ENCODE measurements at regions not wholly inside any gene's neighbourhood (a gene's known extent, or its start where the extent isn't known, plus 50 kb on each side); places are given as distances from the start of the nearest gene placed in this dataset.

- Mint-ChIP-seq H3K9me3 (ENCODE audit: unreplicated experiment) (peaks cover 5% of the 10 kb centered on the region), H3K4me3 (ENCODE audit: unreplicated experiment) (no peak overlapping the region), H3K36me3 (ENCODE audit: insufficient read depth, unreplicated experiment) (no peaks in the 10 kb centered on the region), H3K27me3 (ENCODE audit: insufficient read depth, unreplicated experiment) (no peaks in the 10 kb centered on the region), H3K4me1 (ENCODE audit: insufficient read depth, unreplicated experiment) (no peaks in the 10 kb centered on the region), H3K27ac (ENCODE audit: low read depth, unreplicated experiment) (no peak overlapping the region)
- POLR2A ChIA-PET: no interaction called here
- no TSS peak for BruUV-seq (replicated peaks)
- CTCF ChIA-PET: no interaction called here
- TF ChIP-seq CTCF (IDR thresholded peaks at IDR 0.05; ENCODE audit: unreplicated experiment): no peak
- DNase-seq (ENCODE audit: unreplicated experiment): no peak
- intact Hi-C loops (cut with micrococcal nuclease): no loop called here
Observed at GRCh38 chr10:1829712-1830111, 92.4 kb upstream of the ADARB2 start.

GRCh38 chr10:1824928-1825327 lies 87.6 kb upstream of the ADARB2 start:
- no peaks in the 10 kb centered on the region for H3K36me3 Mint-ChIP-seq (ENCODE audit: insufficient read depth, unreplicated experiment)
- no peak overlapping the region for H3K4me3 Mint-ChIP-seq (ENCODE audit: unreplicated experiment)
- no peaks in the 10 kb centered on the region for H3K4me1 Mint-ChIP-seq (ENCODE audit: insufficient read depth, unreplicated experiment)
- POLR2A ChIA-PET: no interaction called here
- no peak for TF ChIP-seq CTCF (IDR thresholded peaks at IDR 0.05; ENCODE audit: unreplicated experiment)
- BruUV-seq (replicated peaks): no TSS peak
- no peaks in the 10 kb centered on the region for H3K27me3 Mint-ChIP-seq (ENCODE audit: insufficient read depth, unreplicated experiment)
- no peak overlapping the region for H3K27ac Mint-ChIP-seq (ENCODE audit: low read depth, unreplicated experiment)
- CTCF ChIA-PET: interaction anchor here (0.7 kb wide), 1 partner anchor 9 kb away, joined by 3 read pairs; no protein-coding TSS in a partner anchor
- intact Hi-C loops (cut with micrococcal nuclease): no loop called here
- H3K9me3 Mint-ChIP-seq (ENCODE audit: unreplicated experiment): peaks cover 8% of the 10 kb centered on the region
- DNase-seq (ENCODE audit: unreplicated experiment): no peak

- peaks cover 6% of the 10 kb centered on the region for H3K36me3 Mint-ChIP-seq (ENCODE audit: insufficient read depth, unreplicated experiment)
- ChIA-PET CTCF (no interaction called here), POLR2A (interaction anchor here (0.7 kb wide), 1 partner anchor 171 kb away, joined by 3 read pairs; no protein-coding TSS in a partner anchor)
- H3K4me3 Mint-ChIP-seq (ENCODE audit: unreplicated experiment): no peak overlapping the region
- H3K27me3 Mint-ChIP-seq (ENCODE audit: insufficient read depth, unreplicated experiment): no peaks in the 10 kb centered on the region
- no TSS peak for BruUV-seq (replicated peaks)
- DNase-seq (ENCODE audit: unreplicated experiment): no peak
- H3K27ac Mint-ChIP-seq (ENCODE audit: low read depth, unreplicated experiment): no peak overlapping the region
- H3K4me1 Mint-ChIP-seq (ENCODE audit: insufficient read depth, unreplicated experiment): peaks cover 6% of the 10 kb centered on the region
- no peak for TF ChIP-seq CTCF (IDR thresholded peaks at IDR 0.05; ENCODE audit: unreplicated experiment)
- intact Hi-C loops (cut with micrococcal nuclease): no loop called here
- H3K9me3 Mint-ChIP-seq (ENCODE audit: unreplicated experiment): no peaks in the 10 kb centered on the region
Observed at GRCh38 chr10:1814556-1814955, 77.2 kb upstream of the ADARB2 start.

- DNase-seq (ENCODE audit: unreplicated experiment): no peak
- H3K27ac Mint-ChIP-seq (ENCODE audit: low read depth, unreplicated experiment): no peak overlapping the region
- no peaks in the 10 kb centered on the region for H3K9me3 Mint-ChIP-seq (ENCODE audit: unreplicated experiment)
- H3K27me3 Mint-ChIP-seq (ENCODE audit: insufficient read depth, unreplicated experiment): no peaks in the 10 kb centered on the region
- CTCF ChIA-PET: no interaction called here
- no peaks in the 10 kb centered on the region for H3K4me1 Mint-ChIP-seq (ENCODE audit: insufficient read depth, unreplicated experiment)
- no peak overlapping the region for H3K4me3 Mint-ChIP-seq (ENCODE audit: unreplicated experiment)
- POLR2A ChIA-PET: interaction anchor here (0.7 kb wide), 1 partner anchor 111 kb away, joined by 3 read pairs; no protein-coding TSS in a partner anchor
- no peaks in the 10 kb centered on the region for H3K36me3 Mint-ChIP-seq (ENCODE audit: insufficient read depth, unreplicated experiment)
- intact Hi-C loops (cut with micrococcal nuclease): no loop called here
- no TSS peak for BruUV-seq (replicated peaks)
- no peak for TF ChIP-seq CTCF (IDR thresholded peaks at IDR 0.05; ENCODE audit: unreplicated experiment)
Observed at GRCh38 chr10:1809139-1809741, 71.9 kb upstream of the ADARB2 start.

All from MCF 10A (cell line).